SU-DHL-6 (cell line): ENCODE measurements at regions not wholly inside any gene's neighbourhood (a gene's known extent, or its start where the extent isn't known, plus 50 kb on each side); places are given as distances from the start of the nearest gene placed in this dataset.

ENCODE experiments used
- H2AFZ ChIP-seq: fragments of 200-600 bp; sonication (generic); 2 replicates; pipeline ENCODE4 v1.6.1; 2014; ENCODE audit warnings: low read depth, mild to moderate bottlenecking, moderate library complexity, mixed read lengths, antibody characterized with exemption, low read length; ENCODE audit not compliant: severe bottlenecking
- H3F3A ChIP-seq: fragments of 200-600 bp; shearing (Covaris generic); 2 replicates; pipeline ENCODE4 v1.6.0; 2016; ENCODE audit warnings: antibody characterized with exemption, mild to moderate bottlenecking; ENCODE audit not compliant: insufficient read depth
- H3K27ac ChIP-seq: fragments of 200-600 bp; sonication (generic); 2 replicates; pipeline ENCODE4 v1.5.1; 2016; ENCODE audit warnings: low read depth, mild to moderate bottlenecking, low read length, moderate library complexity, mixed read lengths
- H3K27me3 ChIP-seq: fragments of 200-600 bp; sonication (generic), shearing (Covaris generic); 2 replicates; pipeline ENCODE4 v1.6.0; 2014; ENCODE audit warnings: mild to moderate bottlenecking, low read length
- H3K36me3 ChIP-seq: fragments of 200-600 bp; sonication (generic); 2 replicates; pipeline ENCODE4 v1.6.1; 2014; ENCODE audit warnings: mild to moderate bottlenecking, low read length, mixed read lengths
- H3K4me2 ChIP-seq: fragments of 300-600, 200-600 bp; shearing (Covaris generic), sonication (generic); 2 replicates; pipeline ENCODE4 v1.6.0; 2014; ENCODE audit warnings: low read length, low read depth, mild to moderate bottlenecking; ENCODE audit not compliant: poor library complexity, severe bottlenecking
- H3K4me3 ChIP-seq: fragments of 200-600 bp; sonication (generic); 2 replicates; pipeline ENCODE4 v1.5.1; 2014; ENCODE audit warnings: antibody characterized with exemption, low read length, mild to moderate bottlenecking, mixed read lengths; ENCODE audit not compliant: insufficient read depth, poor library complexity, severe bottlenecking
- H3K79me2 ChIP-seq: fragments of 200-600 bp; sonication (generic); 2 replicates; pipeline ENCODE4 v1.6.1; 2014; ENCODE audit warnings: mild to moderate bottlenecking, low read length, moderate library complexity; ENCODE audit not compliant: insufficient read depth
- H3K9ac ChIP-seq: fragments of 200-600 bp; sonication (generic); 2 replicates; pipeline ENCODE4 v1.7.0; 2014; ENCODE audit warnings: mild to moderate bottlenecking, low read length
- H3K9me2 ChIP-seq: fragments of 200-600 bp; sonication (generic); replicated peaks from 2 replicates; pipeline ENCODE4 v1.6.1; 2014; ENCODE audit warnings: low read length; ENCODE audit not compliant: insufficient read depth
- H3K9me3 ChIP-seq: fragments of 200-600 bp; sonication (generic); 2 replicates; pipeline ENCODE4 v1.6.1; 2014; ENCODE audit warnings: low read length, mixed read lengths; ENCODE audit not compliant: insufficient read depth
- H4K20me1 ChIP-seq: fragments of 200-600 bp; sonication (generic); 2 replicates; pipeline ENCODE4 v1.6.1; 2014; ENCODE audit warnings: low read depth, mild to moderate bottlenecking, antibody characterized with exemption, low read length, moderate library complexity, mixed read lengths
- EZH2phosphoT487 ChIP-seq: fragments of 200-600 bp; sonication (generic), shearing (Covaris generic); conservative IDR thresholded peaks from 2 replicates; pipeline ENCODE4 v1.6.1; 2018; ENCODE audit warnings: mild to moderate bottlenecking, antibody characterized with exemption, low read length, moderate library complexity, mixed read lengths
- TF ChIP-seq, protein P1 (sequence below): fragments of 200-600 bp; sonication (generic); IDR thresholded peaks from one replicate; pipeline ENCODE4 v1.5.1; 2017; ENCODE audit warnings: antibody characterized with exemption, mild to moderate bottlenecking, low read length, moderate library complexity; ENCODE audit not compliant: insufficient read depth, poor library complexity, severe bottlenecking

DNA sequence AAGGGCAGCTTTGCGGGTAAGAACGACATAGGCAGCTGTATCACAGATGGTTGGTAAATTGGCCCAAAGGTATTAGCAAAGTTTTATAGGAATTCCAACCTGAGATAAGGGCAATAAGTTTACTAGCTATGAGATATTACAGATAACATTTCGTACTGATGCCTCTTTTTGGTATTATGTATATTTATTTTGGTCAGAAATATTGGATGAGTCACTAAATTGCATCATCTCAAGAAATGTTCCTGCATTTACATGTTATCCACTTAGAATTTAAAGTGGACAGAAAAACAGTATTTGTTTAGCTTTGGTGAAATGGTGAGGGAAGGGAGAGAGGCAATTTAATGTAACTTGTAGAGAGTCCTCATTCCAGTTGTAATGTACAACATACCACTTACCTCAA, 65.1 kb upstream of the PZP start:
- Histone ChIP-seq H3K4me3 (no peak overlapping the region), H3K4me2 (no peak overlapping the region), H2AFZ (no peak overlapping the region)

DNA sequence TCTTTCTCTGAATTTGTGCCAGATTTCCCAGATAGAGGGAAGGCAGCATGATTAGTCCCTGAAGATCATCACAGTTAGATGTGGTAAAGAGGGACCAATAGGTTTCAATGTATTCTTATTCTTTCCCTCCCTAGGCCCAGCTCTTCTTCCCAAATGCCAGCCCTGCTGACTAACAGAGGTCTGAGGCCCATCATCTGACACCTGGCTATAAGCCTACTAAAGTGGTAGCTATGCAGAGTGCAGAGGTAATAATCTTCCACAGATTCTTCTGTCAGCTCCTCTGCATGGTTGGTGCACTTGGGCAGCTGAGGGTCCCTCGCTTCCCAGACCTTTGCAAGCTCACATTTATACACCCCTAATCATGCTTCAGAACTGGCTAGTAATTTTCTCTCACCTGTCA, 63.7 kb upstream of the PZP start:
- Histone ChIP-seq H3K27ac (no peak overlapping the region), H3K4me3 (no peak overlapping the region), H3K79me2 (no peaks in the 10 kb centered on the region), H3K27me3 (no peaks in the 10 kb centered on the region), H4K20me1 (no peaks in the 10 kb centered on the region), H3F3A (no peaks in the 10 kb centered on the region), H3K4me2 (no peak overlapping the region), H3K9ac (no peak overlapping the region), H2AFZ (no peak overlapping the region), H3K36me3 (no peaks in the 10 kb centered on the region), H3K9me2 (no peaks in the 10 kb centered on the region), H3K9me3 (no peaks in the 10 kb centered on the region)
- no peak for TF ChIP-seq EZH2phosphoT487
- TF ChIP-seq, protein P1, sequence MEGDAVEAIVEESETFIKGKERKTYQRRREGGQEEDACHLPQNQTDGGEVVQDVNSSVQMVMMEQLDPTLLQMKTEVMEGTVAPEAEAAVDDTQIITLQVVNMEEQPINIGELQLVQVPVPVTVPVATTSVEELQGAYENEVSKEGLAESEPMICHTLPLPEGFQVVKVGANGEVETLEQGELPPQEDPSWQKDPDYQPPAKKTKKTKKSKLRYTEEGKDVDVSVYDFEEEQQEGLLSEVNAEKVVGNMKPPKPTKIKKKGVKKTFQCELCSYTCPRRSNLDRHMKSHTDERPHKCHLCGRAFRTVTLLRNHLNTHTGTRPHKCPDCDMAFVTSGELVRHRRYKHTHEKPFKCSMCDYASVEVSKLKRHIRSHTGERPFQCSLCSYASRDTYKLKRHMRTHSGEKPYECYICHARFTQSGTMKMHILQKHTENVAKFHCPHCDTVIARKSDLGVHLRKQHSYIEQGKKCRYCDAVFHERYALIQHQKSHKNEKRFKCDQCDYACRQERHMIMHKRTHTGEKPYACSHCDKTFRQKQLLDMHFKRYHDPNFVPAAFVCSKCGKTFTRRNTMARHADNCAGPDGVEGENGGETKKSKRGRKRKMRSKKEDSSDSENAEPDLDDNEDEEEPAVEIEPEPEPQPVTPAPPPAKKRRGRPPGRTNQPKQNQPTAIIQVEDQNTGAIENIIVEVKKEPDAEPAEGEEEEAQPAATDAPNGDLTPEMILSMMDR = no peak

More for the DNA sequence above, 65.1 kb upstream of the PZP start:
- H3K27ac ChIP-seq = no peak overlapping the region
- no peaks in the 10 kb centered on the region for H4K20me1 ChIP-seq
- no peaks in the 10 kb centered on the region for H3K9me3 ChIP-seq
- no peaks in the 10 kb centered on the region for H3F3A ChIP-seq
- TF ChIP-seq EZH2phosphoT487 = no peak
- TF ChIP-seq, protein P1 = no peak
- H3K36me3 ChIP-seq = no peaks in the 10 kb centered on the region
- H3K79me2 ChIP-seq = no peaks in the 10 kb centered on the region
- no peaks in the 10 kb centered on the region for H3K9me2 ChIP-seq
- H3K9ac ChIP-seq = no peak overlapping the region
- H3K27me3 ChIP-seq = no peaks in the 10 kb centered on the region

DNA sequence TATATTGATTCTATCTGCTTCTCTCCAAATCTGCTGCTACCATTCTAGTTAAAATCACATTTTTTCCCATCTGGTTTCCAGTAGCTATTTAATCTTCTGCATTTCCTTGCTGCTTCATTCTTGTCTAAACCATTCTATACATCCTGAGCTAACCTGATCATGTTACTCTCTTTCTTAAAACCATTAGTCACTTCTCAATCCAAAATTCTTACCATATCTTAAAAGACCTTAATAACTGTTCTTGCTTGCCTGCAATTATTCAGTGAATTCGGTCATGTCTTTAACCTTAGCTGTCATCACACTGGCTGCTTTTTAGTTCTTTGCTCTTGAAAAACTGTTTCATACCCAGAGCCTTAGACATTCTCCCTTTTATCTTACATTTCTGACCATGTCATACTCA, 56.4 kb upstream of the PZP start:
- Histone ChIP-seq H3K9me2 (no peaks in the 10 kb centered on the region), H3K36me3 (no peaks in the 10 kb centered on the region), H3K79me2 (no peaks in the 10 kb centered on the region), H3K4me2 (no peak overlapping the region), H2AFZ (no peak overlapping the region), H3K27me3 (no peaks in the 10 kb centered on the region), H3K4me3 (no peak overlapping the region), H3K9me3 (no peaks in the 10 kb centered on the region), H3K9ac (no peak overlapping the region), H4K20me1 (no peaks in the 10 kb centered on the region), H3F3A (no peaks in the 10 kb centered on the region), H3K27ac (no peak overlapping the region)
- TF ChIP-seq, protein P1 = no peak
- no peak for TF ChIP-seq EZH2phosphoT487

DNA sequence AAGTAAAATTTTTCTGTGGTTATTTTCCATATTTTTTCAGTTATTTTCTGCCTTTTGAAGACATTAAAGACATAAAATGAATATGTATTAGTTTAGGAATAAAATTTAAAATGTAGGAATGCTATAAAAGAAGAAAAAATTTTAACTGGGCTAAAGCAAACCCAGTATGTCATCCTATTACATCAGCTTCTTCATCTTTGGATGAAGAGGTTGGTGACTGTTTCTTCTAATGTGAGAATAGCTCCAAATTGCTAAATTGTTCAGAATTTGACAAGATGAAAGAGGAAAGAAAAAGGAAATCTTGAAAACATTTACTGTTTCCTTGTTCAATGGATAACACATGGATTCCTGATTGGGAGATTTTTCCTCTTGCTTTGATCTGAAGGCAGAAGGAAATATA, 52.7 kb upstream of the PZP start:
- Histone ChIP-seq H4K20me1 (no peaks in the 10 kb centered on the region), H2AFZ (no peak overlapping the region), H3K4me2 (no peak overlapping the region), H3K79me2 (no peaks in the 10 kb centered on the region), H3K27ac (no peak overlapping the region), H3F3A (no peaks in the 10 kb centered on the region), H3K9me2 (no peaks in the 10 kb centered on the region), H3K27me3 (no peaks in the 10 kb centered on the region), H3K36me3 (no peaks in the 10 kb centered on the region), H3K9ac (no peak overlapping the region), H3K4me3 (no peak overlapping the region), H3K9me3 (no peaks in the 10 kb centered on the region)
- TF ChIP-seq, protein P1 = no peak
- TF ChIP-seq EZH2phosphoT487 = no peak
